SK-N-SH (cell line): ENCODE measurements at regions not wholly inside any gene's neighbourhood (a gene's known extent, or its start where the extent isn't known, plus 50 kb on each side); places are given as distances from the start of the nearest gene placed in this dataset.

Experiments
- CTCF ChIA-PET: fragments of 300-600, 350-600 bp; formaldehyde crosslinking; extraction: SDS; loops from one replicate; lab custom pipeline; 2021; lab: Yijun Ruan, JAX
- POLR2A ChIA-PET: fragments of 350-600 bp; sonication (Branson Sonifier 250); formaldehyde crosslinking; extraction: SDS; loops from one replicate; lab custom pipeline; 2020; ENCODE audit warnings: antibody characterized with exemption, inconsistent platforms; lab: Yijun Ruan, JAX
- DNase-seq: peaks from one replicate; pipeline ENCODE4 v3.0.0; 2012
- H2AFZ ChIP-seq: fragments of 200-600 bp; sonication (generic); 2 replicates; pipeline ENCODE4 v1.8.1; 2016; ENCODE audit warnings: antibody characterized with exemption, mild to moderate bottlenecking, low read depth
- H3F3A ChIP-seq: fragments of 200-600 bp; sonication (generic); replicated peaks from 2 replicates; pipeline ENCODE3; 2016; ENCODE audit warnings: antibody characterized with exemption, mild to moderate bottlenecking; ENCODE audit not compliant: insufficient read depth
- H3K27ac ChIP-seq, 2 experiments: fragments of 200-500 bp in 1 of 2; fragments of 200-600 bp in 1 of 2; sonication (Bioruptor generic) in 1 of 2; sonication (generic), shearing (Covaris generic) in 1 of 2; 2 replicates each; pipeline versions ENCODE4 v1.5.1 to v1.6.1; 2014 to 2016; ENCODE audit warnings: low read depth in 2 of 2, inconsistent platforms in 1 of 2, low read length in 1 of 2, mild to moderate bottlenecking in 1 of 2, mixed read lengths in 1 of 2
- H3K27me3 ChIP-seq: fragments of 200-600 bp; sonication (generic), shearing (Covaris generic); 2 replicates; pipeline ENCODE4 v1.6.1; 2016; ENCODE audit warnings: mixed run types; ENCODE audit not compliant: insufficient read depth
- H3K36me3 ChIP-seq, 2 experiments: fragments of 200-500 bp in 1 of 2; fragments of 200-600 bp in 1 of 2; sonication (Bioruptor generic) in 1 of 2; sonication (generic) in 1 of 2; replicated peaks in 1 of 2; 2 replicates each; pipeline versions ENCODE3 to v1.5.1; 2014 to 2016; ENCODE audit warnings: low read length in 1 of 2, mild to moderate bottlenecking in 1 of 2; ENCODE audit not compliant: insufficient read depth in 2 of 2, control insufficient read depth in 1 of 2
- H3K4me1 ChIP-seq, 2 experiments: fragments of 200-500 bp in 1 of 2; fragments of 200-600 bp in 1 of 2; sonication (Bioruptor generic) in 1 of 2; sonication (generic), shearing (Covaris generic) in 1 of 2; 2 replicates each; pipeline versions ENCODE4 v1.5.1 to v1.6.1; 2014 to 2016; ENCODE audit warnings: low read depth in 1 of 2, low read length in 1 of 2, mixed run types in 1 of 2; ENCODE audit not compliant: insufficient read depth in 2 of 2, control insufficient read depth in 1 of 2
- H3K4me2 ChIP-seq: fragments of 200-600 bp; sonication (generic), shearing (Covaris generic); 2 replicates; pipeline ENCODE4 v1.6.1; 2017; ENCODE audit warnings: mixed run types
- H3K4me3 ChIP-seq, 2 experiments: fragments of 200-500 bp in 1 of 2; fragments of 200-600 bp in 1 of 2; sonication (Bioruptor generic) in 1 of 2; sonication (generic), shearing (Covaris generic) in 1 of 2; 2 replicates each; pipeline versions ENCODE4 v1.5.1 to v1.8.1; 2014 to 2016; ENCODE audit warnings: low read depth in 2 of 2, inconsistent platforms in 1 of 2, low read length in 1 of 2, mild to moderate bottlenecking in 1 of 2, mixed read lengths in 1 of 2, moderate library complexity in 1 of 2
- H3K79me2 ChIP-seq: fragments of 200-600 bp; sonication (generic); 2 replicates; pipeline ENCODE4 v1.8.1; 2017; ENCODE audit warnings: mild to moderate bottlenecking; ENCODE audit not compliant: insufficient read depth
- H3K9ac ChIP-seq: fragments of 200-600 bp; sonication (generic); 2 replicates; pipeline ENCODE4 v1.6.1; 2017; ENCODE audit warnings: mixed run types
- H3K9me2 ChIP-seq: fragments of 200-600 bp; sonication (generic); 2 replicates; pipeline ENCODE4 v1.6.1; 2017; ENCODE audit warnings: mixed run types
- H3K9me3 ChIP-seq: fragments of 200-600 bp; sonication (generic); 2 replicates; pipeline ENCODE4 v1.6.1; 2017; ENCODE audit warnings: mixed run types, mild to moderate bottlenecking, moderate library complexity
- H4K20me1 ChIP-seq: fragments of 200-600 bp; sonication (generic); 2 replicates; pipeline ENCODE4 v1.6.1; 2017; ENCODE audit warnings: mild to moderate bottlenecking, mixed run types; ENCODE audit not compliant: insufficient read depth
- CHD2 ChIP-seq: fragments of 150-350 bp; IDR thresholded peaks from 2 replicates; pipeline ENCODE4 v1.6.1; 2018; ENCODE audit warnings: low read length; ENCODE audit not compliant: partially characterized antibody
- EP300 ChIP-seq, 2 experiments: IDR thresholded peaks; 2 replicates each; pipeline versions ENCODE4 v1.4.0 to v1.6.1; 2012; ENCODE audit warnings: borderline replicate concordance in 1 of 2, low read depth in 1 of 2, low read length in 1 of 2
- EZH2phosphoT487 ChIP-seq: fragments of 200-600 bp; sonication (generic); IDR thresholded peaks from 2 replicates; pipeline ENCODE4 v1.6.1; 2017; ENCODE audit warnings: low read depth, mixed run types, mild to moderate bottlenecking, antibody characterized with exemption, moderate library complexity, borderline replicate concordance
- FOXM1 ChIP-seq: IDR thresholded peaks from 2 replicates; pipeline ENCODE4 v1.4.0; 2012; ENCODE audit warnings: low read depth, mild to moderate bottlenecking
- GATA2 ChIP-seq: sonication (generic); formaldehyde crosslinking; IDR thresholded peaks from 2 replicates; pipeline ENCODE4 v1.5.0; 2020; ENCODE audit warnings: mild to moderate bottlenecking, missing genetic modification reagents
- JUND ChIP-seq: IDR thresholded peaks from 2 replicates; pipeline ENCODE4 v1.4.0; 2012
- MEF2A ChIP-seq: IDR thresholded peaks from 2 replicates; pipeline ENCODE4 v1.4.0; 2012; ENCODE audit warnings: low read depth, borderline replicate concordance
- MXI1 ChIP-seq: IDR thresholded peaks from 2 replicates; pipeline ENCODE4 v1.6.1; 2012; ENCODE audit warnings: mild to moderate bottlenecking, low read depth, low read length, improper control_type of control experiment
- NRF1 ChIP-seq: IDR thresholded peaks from 2 replicates; pipeline ENCODE4 v1.6.1; 2012; ENCODE audit warnings: low read depth, mild to moderate bottlenecking, low read length
- RCOR1 ChIP-seq: fragments of 150-350 bp; IDR thresholded peaks from 2 replicates; pipeline ENCODE4 v1.6.1; 2017; ENCODE audit warnings: antibody characterized with exemption, low read length
- RXRA ChIP-seq: IDR thresholded peaks from 2 replicates; pipeline ENCODE4 v1.4.0; 2012; ENCODE audit warnings: low read depth, mild to moderate bottlenecking, borderline replicate concordance
- SMC3 ChIP-seq: IDR thresholded peaks from 2 replicates; pipeline ENCODE4 v1.6.1; 2012; ENCODE audit warnings: low read depth, low read length, improper control_type of control experiment
- TCF12 ChIP-seq: IDR thresholded peaks from 2 replicates; pipeline ENCODE4 v1.4.0; 2012
- whole genome bisulfite sequencing: methylation state at CpG from one replicate; pipeline ENCODE4 v1.1.6; 2017; ENCODE audit warnings: low lambda C conversion rate; 5-methylcytosine and 5-hydroxymethylcytosine counted together
- TF ChIP-seq, protein P1 (sequence below): IDR thresholded peaks from 2 replicates; pipeline ENCODE4 v1.4.0; 2012; ENCODE audit warnings: low read depth
- TF ChIP-seq, protein P2 (sequence below): fragments of 150-350 bp; IDR thresholded peaks from 2 replicates; pipeline ENCODE4 v1.6.1; 2016; ENCODE audit warnings: mild to moderate bottlenecking, low read depth, low read length
- TF ChIP-seq, protein P3 (sequence below): fragments of 150-350 bp; IDR thresholded peaks from 2 replicates; pipeline ENCODE4 v1.6.1; 2017; ENCODE audit warnings: antibody characterized with exemption, low read length, low read depth, borderline replicate concordance
- TF ChIP-seq, protein P4 (sequence below): IDR thresholded peaks from 2 replicates; pipeline ENCODE4 v1.4.0; 2012; ENCODE audit warnings: low read depth, borderline replicate concordance

DNA sequence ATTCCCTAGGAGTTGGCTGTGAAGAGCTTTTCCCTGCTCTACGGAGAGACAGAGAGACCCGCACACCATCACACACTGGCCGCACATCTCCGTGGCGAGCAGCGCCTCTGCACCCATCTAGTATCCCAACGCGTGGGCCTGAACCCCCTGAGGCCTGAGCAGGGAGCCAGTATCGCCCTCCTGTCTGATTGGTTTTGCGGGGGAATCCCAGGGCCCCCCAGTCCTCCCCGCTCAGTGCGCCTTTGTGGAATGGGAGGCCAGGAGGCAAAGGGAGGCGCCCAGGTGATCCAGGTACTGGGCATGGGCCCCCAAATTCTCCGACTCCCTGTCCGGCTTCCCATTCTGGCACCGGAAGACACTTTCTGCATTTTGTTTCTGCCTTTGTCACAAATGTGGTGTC, 344.3 kb downstream of the GLRX3 start:
- ChIA-PET POLR2A (no interaction called here), CTCF (no interaction called here)
- Histone ChIP-seq H3K4me2 (no peak overlapping the region), H3K9me3 (no peaks in the 10 kb centered on the region), H3K27me3 (no peaks in the 10 kb centered on the region), H2AFZ (no peak overlapping the region), H3K9ac (no peak overlapping the region), H4K20me1 (no peaks in the 10 kb centered on the region), H3K4me3 (no peak overlapping the region), H3K27ac (no peak overlapping the region), H3F3A (no peaks in the 10 kb centered on the region), H3K79me2 (no peaks in the 10 kb centered on the region), H3K36me3 (no peaks in the 10 kb centered on the region), H3K9me2 (no peaks in the 10 kb centered on the region), H3K4me1 (no peaks in the 10 kb centered on the region)
- TF ChIP-seq JUND (no peak), EZH2phosphoT487 (no peak), SMC3 (no peak), RCOR1 (no peak), RXRA (no peak), TCF12 (no peak), FOXM1 (no peak), NRF1 (no peak), MXI1 (no peak), EP300 (IDR thresholded peaks at IDR 0.05; ENCODE audit: borderline replicate concordance in 1 of 2, low read depth in 1 of 2, low read length in 1 of 2) (no peak), GATA2 (no peak), MEF2A (no peak), CHD2 (no peak)
- TF ChIP-seq, protein P1, sequence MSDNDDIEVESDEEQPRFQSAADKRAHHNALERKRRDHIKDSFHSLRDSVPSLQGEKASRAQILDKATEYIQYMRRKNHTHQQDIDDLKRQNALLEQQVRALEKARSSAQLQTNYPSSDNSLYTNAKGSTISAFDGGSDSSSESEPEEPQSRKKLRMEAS: no peak
- TF ChIP-seq, protein P2, sequence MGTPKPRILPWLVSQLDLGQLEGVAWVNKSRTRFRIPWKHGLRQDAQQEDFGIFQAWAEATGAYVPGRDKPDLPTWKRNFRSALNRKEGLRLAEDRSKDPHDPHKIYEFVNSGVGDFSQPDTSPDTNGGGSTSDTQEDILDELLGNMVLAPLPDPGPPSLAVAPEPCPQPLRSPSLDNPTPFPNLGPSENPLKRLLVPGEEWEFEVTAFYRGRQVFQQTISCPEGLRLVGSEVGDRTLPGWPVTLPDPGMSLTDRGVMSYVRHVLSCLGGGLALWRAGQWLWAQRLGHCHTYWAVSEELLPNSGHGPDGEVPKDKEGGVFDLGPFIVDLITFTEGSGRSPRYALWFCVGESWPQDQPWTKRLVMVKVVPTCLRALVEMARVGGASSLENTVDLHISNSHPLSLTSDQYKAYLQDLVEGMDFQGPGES: no peak
- TF ChIP-seq, protein P3, sequence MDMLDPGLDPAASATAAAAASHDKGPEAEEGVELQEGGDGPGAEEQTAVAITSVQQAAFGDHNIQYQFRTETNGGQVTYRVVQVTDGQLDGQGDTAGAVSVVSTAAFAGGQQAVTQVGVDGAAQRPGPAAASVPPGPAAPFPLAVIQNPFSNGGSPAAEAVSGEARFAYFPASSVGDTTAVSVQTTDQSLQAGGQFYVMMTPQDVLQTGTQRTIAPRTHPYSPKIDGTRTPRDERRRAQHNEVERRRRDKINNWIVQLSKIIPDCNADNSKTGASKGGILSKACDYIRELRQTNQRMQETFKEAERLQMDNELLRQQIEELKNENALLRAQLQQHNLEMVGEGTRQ: no peak
- TF ChIP-seq, protein P4, sequence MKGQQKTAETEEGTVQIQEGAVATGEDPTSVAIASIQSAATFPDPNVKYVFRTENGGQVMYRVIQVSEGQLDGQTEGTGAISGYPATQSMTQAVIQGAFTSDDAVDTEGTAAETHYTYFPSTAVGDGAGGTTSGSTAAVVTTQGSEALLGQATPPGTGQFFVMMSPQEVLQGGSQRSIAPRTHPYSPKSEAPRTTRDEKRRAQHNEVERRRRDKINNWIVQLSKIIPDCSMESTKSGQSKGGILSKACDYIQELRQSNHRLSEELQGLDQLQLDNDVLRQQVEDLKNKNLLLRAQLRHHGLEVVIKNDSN: no peak
- 57% methylated on average over 14 of the region's 16 CpGs for WGBS
- no peak for DNase-seq
